Astrocyte of the spinal cord (primary cell): ENCODE measurements at regions not wholly inside any gene's neighbourhood (a gene's known extent, or its start where the extent isn't known, plus 50 kb on each side); places are given as distances from the start of the nearest gene placed in this dataset.
"Not testable (repeated sequence)": the region's sequence is repeated elsewhere in the genome, so short reads cannot be mapped to it uniquely, and the experiment has no call there.

Experiments
- DNase-seq: peaks from one replicate; pipeline ENCODE4 v3.0.0; 2011; ENCODE audit warnings: low read depth, low spot score
- H3K4me3 ChIP-seq: 2 replicates; pipeline ENCODE4 v1.5.1; 2011; ENCODE audit warnings: low read depth, mild to moderate bottlenecking, low read length, moderate library complexity
- in situ Hi-C: cut with HindIII; loops from 2 replicates; pipeline ENCODE4 v1.10.0; 2017; ENCODE audit warnings: low sequenced_read_pairs
- TF ChIP-seq, protein P1 (sequence below): IDR thresholded peaks from 2 replicates; pipeline ENCODE4 v1.5.1; 2012; ENCODE audit warnings: low read depth, mild to moderate bottlenecking, low read length, inconsistent platforms

DNA sequence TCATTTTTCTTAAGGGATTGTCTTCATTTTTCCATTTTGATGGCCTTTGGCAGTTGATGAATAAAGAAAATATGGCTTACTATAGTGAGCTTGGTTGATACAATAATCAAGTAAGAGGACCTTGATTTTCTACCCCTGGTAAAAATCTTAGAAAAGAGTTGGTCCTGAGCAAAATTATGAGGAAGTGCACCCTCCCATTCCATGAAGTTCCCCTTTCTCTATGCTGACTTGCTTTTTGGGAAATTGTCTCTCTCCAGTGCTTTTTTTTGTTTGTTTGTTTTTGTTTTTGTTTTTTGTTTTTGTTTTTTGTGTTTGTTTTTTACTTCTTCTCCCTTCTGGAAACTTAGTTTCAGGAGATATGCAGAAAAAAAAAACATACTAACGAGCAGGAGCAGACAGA, 449.2 kb upstream of the ACTBL2 start:
- TF ChIP-seq, protein P1, sequence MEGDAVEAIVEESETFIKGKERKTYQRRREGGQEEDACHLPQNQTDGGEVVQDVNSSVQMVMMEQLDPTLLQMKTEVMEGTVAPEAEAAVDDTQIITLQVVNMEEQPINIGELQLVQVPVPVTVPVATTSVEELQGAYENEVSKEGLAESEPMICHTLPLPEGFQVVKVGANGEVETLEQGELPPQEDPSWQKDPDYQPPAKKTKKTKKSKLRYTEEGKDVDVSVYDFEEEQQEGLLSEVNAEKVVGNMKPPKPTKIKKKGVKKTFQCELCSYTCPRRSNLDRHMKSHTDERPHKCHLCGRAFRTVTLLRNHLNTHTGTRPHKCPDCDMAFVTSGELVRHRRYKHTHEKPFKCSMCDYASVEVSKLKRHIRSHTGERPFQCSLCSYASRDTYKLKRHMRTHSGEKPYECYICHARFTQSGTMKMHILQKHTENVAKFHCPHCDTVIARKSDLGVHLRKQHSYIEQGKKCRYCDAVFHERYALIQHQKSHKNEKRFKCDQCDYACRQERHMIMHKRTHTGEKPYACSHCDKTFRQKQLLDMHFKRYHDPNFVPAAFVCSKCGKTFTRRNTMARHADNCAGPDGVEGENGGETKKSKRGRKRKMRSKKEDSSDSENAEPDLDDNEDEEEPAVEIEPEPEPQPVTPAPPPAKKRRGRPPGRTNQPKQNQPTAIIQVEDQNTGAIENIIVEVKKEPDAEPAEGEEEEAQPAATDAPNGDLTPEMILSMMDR, result no peak
- in situ Hi-C loops, result no loop called here
- H3K4me3 ChIP-seq, result no peak overlapping the region
- no peak for DNase-seq

DNA sequence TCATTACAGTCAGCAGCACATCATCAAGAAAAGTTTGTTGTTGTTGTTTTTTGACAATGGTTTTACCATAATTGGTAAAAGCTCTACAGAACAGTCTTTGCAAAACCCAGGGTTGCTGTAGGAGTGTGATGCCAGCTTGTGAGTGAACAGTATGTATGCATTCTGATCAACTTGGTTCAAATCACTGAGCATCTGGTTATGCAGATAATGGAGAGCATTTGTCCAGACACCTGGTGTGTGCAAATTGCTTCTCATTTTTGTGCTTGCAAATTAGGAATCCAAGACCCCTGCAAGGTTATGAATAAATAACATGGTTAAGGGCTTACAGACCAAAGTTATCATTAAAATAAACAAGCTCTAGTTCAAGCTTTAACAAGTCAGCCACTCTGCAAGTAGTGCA, 448.7 kb upstream of the ACTBL2 start:
- in situ Hi-C loops, result no loop called here
- DNase-seq, result no peak
- H3K4me3 ChIP-seq, result no peak overlapping the region
- TF ChIP-seq, protein P1, result no peak

DNA sequence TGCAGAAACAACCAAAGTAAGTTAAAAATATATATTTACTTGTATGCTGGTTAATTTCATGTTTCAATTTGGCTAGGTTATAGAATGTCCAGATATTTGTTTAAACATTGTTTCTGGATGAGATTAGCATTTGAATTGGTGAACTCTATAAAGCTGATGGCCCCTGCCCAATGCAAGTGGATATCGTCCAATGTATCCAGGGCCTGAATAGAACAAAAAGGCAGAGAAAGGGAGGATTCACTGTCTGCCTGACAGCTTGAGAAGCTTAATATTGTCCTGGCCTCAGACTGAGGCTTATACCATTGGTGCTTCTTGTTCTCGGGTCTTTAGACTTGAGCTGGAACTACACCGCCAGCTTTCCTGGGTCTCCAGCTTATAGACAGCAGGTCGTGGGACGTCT, 446.7 kb upstream of the ACTBL2 start:
- in situ Hi-C loops, result no loop called here
- H3K4me3 ChIP-seq, result no peak overlapping the region
- DNase-seq, result no peak
- TF ChIP-seq, protein P1, result no peak

DNA sequence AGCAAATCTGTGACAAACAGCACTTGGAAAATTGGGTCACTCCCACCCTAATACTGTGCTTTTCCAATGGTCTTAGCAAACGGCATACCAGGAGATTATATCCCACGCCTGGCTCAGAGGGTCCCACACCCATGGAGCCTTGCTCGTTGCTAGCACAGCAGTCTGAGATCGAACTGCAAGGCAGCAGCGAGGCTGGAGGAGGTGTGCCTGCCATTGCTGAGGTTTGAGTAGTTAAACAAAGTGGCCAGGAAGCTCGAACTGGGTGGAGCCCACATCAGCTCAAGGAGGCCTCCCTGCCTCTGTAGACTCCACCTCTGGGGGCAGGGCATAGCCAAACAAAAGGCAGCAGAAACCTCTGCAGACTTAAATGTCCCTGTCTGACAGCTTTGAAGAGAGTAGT, 440.5 kb upstream of the ACTBL2 start:
- in situ Hi-C loops, H3K4me3 ChIP-seq, DNase-seq: not testable (repeated sequence)

DNA sequence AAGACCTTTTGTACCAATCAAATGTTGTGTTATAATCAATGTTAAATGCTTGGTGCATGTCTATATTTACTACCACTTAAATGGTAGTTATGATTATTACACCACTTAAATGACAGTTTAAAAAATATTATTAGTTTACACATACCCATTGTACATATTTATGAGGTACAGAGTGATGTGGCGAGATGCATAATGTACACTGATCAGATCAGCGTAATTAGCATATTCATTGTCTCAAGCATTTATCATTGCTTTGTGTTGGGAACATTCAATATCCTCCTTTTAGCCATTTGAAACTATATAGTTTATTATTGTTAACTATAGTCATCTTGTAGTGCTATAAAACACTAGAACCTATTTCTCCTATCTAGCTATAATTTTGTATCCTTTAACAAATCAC, 434.4 kb upstream of the ACTBL2 start:
- H3K4me3 ChIP-seq, result no peak overlapping the region
- DNase-seq, result no peak
- TF ChIP-seq, protein P1, result no peak
- in situ Hi-C loops, result no loop called here

DNA sequence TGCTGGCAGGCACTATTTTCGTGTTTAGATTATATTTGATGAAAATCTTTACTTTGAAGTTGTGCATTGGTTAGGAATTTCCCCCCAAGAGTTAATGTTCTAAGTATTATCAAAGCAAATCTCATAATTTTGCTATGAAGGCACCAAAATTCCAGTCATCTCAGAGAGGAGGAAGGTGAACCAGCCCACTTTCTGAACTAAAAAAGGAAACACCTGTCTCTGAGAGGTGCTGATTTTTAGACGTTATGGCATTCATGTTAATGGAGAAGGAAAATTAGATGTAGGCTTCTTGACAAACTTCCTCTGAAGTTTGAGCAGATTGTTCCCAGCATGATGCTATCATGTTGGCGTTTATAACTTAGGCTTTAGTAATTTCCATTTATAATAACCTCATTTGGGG, 432.9 kb upstream of the ACTBL2 start:
- no peak for DNase-seq
- no peak overlapping the region for H3K4me3 ChIP-seq
- TF ChIP-seq, protein P1, result no peak
- in situ Hi-C loops, result no loop called here

DNA sequence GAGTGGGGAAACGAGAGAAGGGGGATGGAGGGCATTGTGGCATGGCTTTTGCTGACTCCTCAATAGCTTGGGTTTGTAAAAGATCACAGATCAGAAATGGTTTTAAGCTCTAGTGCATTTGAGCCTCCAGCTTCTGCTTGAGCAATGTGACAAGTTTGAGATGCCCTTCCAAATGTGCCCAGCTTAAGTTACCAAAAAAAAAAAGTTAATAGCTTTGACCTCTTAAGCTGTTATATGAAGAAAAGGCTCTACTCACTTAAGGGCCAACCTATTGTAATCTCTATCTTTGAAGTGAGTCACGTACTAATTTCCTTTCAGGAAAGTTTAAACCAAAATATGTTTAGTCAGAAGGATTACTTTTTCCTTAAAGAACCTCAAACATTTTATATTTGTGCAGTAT, 428.8 kb upstream of the ACTBL2 start:
- DNase-seq, result no peak
- no peak overlapping the region for H3K4me3 ChIP-seq
- in situ Hi-C loops, result no loop called here
- TF ChIP-seq, protein P1, result no peak
